Small intestine (tissue), 7 donors: ENCODE measurements at regions not wholly inside any gene's neighbourhood (a gene's known extent, or its start where the extent isn't known, plus 50 kb on each side); places are given as distances from the start of the nearest gene placed in this dataset.

Experiments
- DNase-seq, 2 donors: peaks; one replicate each; pipeline versions ENCODE4 v3.0.0 to v3.0.0-alpha.2; 2013
- FAIRE-seq: peaks from 2 replicates; lab custom pipeline; 2012; peaks lifted over from hg19 to GRCh38; lab: Jason Lieb, UNC
- H3K27ac ChIP-seq, 3 donors: one replicate each; pipeline ENCODE4 v1.5.1; 2013; ENCODE audit warnings: low read length in 2 of 3, mild to moderate bottlenecking in 2 of 3, control low read depth in 1 of 3, inconsistent platforms in 1 of 3, low read depth in 1 of 3, moderate library complexity in 1 of 3
- H3K27me3 ChIP-seq, 3 donors: one replicate each; pipeline ENCODE4 v1.6.1; 2013; ENCODE audit warnings: low read length in 3 of 3, inconsistent platforms in 1 of 3; ENCODE audit not compliant: control insufficient read depth in 3 of 3, insufficient read depth in 3 of 3
- H3K36me3 ChIP-seq, 3 donors: one replicate each; pipeline ENCODE4 v1.6.1; 2013; ENCODE audit warnings: low read length in 3 of 3, inconsistent platforms in 1 of 3, low read depth in 1 of 3, mild to moderate bottlenecking in 1 of 3, moderate library complexity in 1 of 3; ENCODE audit not compliant: control insufficient read depth in 3 of 3, insufficient read depth in 2 of 3
- H3K4me1 ChIP-seq, 3 donors: one replicate each; pipeline ENCODE4 v1.6.1; 2013; ENCODE audit warnings: low read length in 2 of 3, inconsistent platforms in 1 of 3, low read depth in 1 of 3, mild to moderate bottlenecking in 1 of 3, moderate library complexity in 1 of 3; ENCODE audit not compliant: control insufficient read depth in 3 of 3, insufficient read depth in 2 of 3
- H3K4me3 ChIP-seq, 3 donors: one replicate each; pipeline ENCODE4 v1.5.1; 2013; ENCODE audit warnings: low read length in 3 of 3, control low read depth in 1 of 3, inconsistent platforms in 1 of 3, low read depth in 1 of 3, mild to moderate bottlenecking in 1 of 3, moderate library complexity in 1 of 3
- H3K9me3 ChIP-seq, 2 donors: one replicate each; pipeline ENCODE4 v1.6.1; 2013; ENCODE audit warnings: low read depth in 1 of 2, low read length in 1 of 2; ENCODE audit not compliant: control insufficient read depth in 2 of 2, insufficient read depth in 1 of 2
- WGBS, 3 donors: extraction: QIAGEN DNeasy Blood & Tissue Kit; methylation state at CpG; one replicate each; pipeline ENCODE4 v1.1.7; 2013; 5-methylcytosine and 5-hydroxymethylcytosine counted together
- donor health status: healthy with polysubstance abuse.
- donor health status: control.
- donor health status: control.
- donor health status: Bipolar disorder and iron deficiency.
- donor health status: healthy.

GRCh38 chr15:61327019-61327631 lies 98.0 kb upstream of the RORA start:
- no peak for FAIRE-seq
- peak in 1 of 2 donors; percentile 3 for DNase-seq
- no peak overlapping the region for H3K4me3 ChIP-seq
- no peaks in the 10 kb centered on the region for H3K4me1 ChIP-seq
- no peaks in the 10 kb centered on the region for H3K27me3 ChIP-seq
- no peak overlapping the region for H3K27ac ChIP-seq
- H3K36me3 ChIP-seq: no peaks in the 10 kb centered on the region
- H3K9me3 ChIP-seq: no peaks in the 10 kb centered on the region
- WGBS, 3 donors: 49 to 53% (median 52%) methylated on average over 8 of the region's 8 CpGs

DNA sequence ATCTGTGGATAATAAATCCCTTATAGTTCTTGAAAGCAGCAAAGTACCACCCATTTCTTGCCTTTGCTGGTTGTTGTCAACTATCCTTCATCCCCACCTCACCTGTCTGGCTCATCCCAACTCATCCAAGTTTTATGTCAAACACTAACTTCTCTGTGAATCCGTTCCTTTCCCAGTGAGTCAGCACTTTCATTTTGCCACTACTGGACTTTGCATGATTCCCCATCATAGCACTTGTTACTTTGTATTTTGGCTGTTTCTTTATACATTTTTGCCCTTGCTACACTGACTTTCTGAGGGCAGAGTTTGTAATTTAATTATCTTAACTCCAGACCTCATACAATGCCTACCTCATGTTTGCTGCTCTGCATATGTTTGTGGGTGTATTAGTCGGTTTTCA lies 90.8 kb upstream of the RORA start:
- FAIRE-seq (no peak), DNase-seq (no peak)
- no peaks in the 10 kb centered on the region for H3K36me3 ChIP-seq
- WGBS, 3 donors: 57 to 81% (median 72%) methylated on average over 2 of the region's 2 CpGs
- no peaks in the 10 kb centered on the region for H3K4me1 ChIP-seq
- H3K27me3 ChIP-seq: no peaks in the 10 kb centered on the region
- H3K9me3 ChIP-seq: no peaks in the 10 kb centered on the region
- no peak overlapping the region for H3K27ac ChIP-seq
- H3K4me3 ChIP-seq: no peak overlapping the region

- no peak overlapping the region for H3K4me3 ChIP-seq
- WGBS, 3 donors: 63 to 67% (median 67%) methylated on average over 7 of the region's 7 CpGs
- no peaks in the 10 kb centered on the region for H3K27me3 ChIP-seq
- H3K36me3 ChIP-seq: no peaks in the 10 kb centered on the region
- FAIRE-seq (no peak), DNase-seq (no peak)
- no peaks in the 10 kb centered on the region for H3K9me3 ChIP-seq
- H3K27ac ChIP-seq: no peak overlapping the region
- no peaks in the 10 kb centered on the region for H3K4me1 ChIP-seq
Observed at GRCh38 chr15:61318802-61319525, 89.9 kb upstream of the RORA start.

DNA sequence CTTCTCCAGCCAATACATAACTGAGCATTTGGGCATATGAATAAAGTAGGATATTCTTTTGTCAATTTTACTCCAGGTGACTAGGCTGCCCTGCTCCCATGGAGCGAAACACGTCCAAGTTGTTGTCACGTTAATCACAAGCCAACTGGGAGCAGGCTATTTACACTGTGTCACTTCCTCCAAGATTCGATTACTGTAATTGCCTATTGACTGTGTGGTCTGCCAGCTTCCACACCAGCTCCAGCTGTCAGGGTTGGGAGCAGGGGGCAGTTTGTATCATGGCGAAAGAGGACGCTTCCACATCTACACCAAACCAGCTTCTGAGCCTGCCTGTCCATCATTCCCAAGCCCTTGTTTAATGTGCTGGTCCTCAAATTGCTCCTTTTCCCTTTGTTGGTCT lies 89.2 kb upstream of the RORA start:
- Histone ChIP-seq H3K4me1 (no peaks in the 10 kb centered on the region), H3K9me3 (no peaks in the 10 kb centered on the region), H3K4me3 (no peak overlapping the region), H3K27ac (no peak overlapping the region), H3K27me3 (no peaks in the 10 kb centered on the region), H3K36me3 (no peaks in the 10 kb centered on the region)
- FAIRE-seq: no peak
- WGBS, 3 donors: 37 to 63% (median 42%) methylated on average over 6 of the region's 6 CpGs
- no peak for DNase-seq

DNA sequence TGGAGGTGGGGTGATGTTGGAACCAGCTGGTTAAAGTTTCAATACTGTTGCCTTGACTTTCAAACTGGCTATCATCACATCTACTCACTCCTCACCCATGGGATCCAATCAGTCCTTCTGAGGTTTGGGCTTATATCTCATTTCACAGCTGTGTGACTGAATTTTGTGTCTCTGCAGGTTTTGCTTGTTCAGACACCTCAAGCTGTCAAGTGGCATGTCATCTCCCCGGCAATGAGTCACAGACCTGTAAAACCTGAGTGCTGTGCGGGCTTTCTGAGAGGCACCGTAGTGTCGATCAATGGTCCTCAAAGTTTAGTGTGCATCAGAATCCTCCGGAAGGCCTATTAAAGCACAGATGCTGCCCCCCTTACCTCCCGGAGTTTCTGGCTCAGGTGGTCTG lies 86.4 kb upstream of the RORA start:
- FAIRE-seq (no peak), DNase-seq (no peak)
- Histone ChIP-seq H3K27ac (no peak overlapping the region), H3K27me3 (no peaks in the 10 kb centered on the region), H3K36me3 (no peaks in the 10 kb centered on the region), H3K4me3 (no peak overlapping the region), H3K4me1 (no peaks in the 10 kb centered on the region), H3K9me3 (no peaks in the 10 kb centered on the region)
- WGBS, 3 donors: 92 to 94% (median 93%) methylated on average over 6 of the region's 6 CpGs

GRCh38 chr15:61314427-61314826 lies 85.3 kb upstream of the RORA start:
- FAIRE-seq (no peak), DNase-seq (no peak)
- H3K36me3 ChIP-seq: no peaks in the 10 kb centered on the region
- H3K9me3 ChIP-seq: no peaks in the 10 kb centered on the region
- H3K4me3 ChIP-seq: no peak overlapping the region
- H3K4me1 ChIP-seq: no peaks in the 10 kb centered on the region
- H3K27me3 ChIP-seq: no peaks in the 10 kb centered on the region
- H3K27ac ChIP-seq: no peak overlapping the region

DNA sequence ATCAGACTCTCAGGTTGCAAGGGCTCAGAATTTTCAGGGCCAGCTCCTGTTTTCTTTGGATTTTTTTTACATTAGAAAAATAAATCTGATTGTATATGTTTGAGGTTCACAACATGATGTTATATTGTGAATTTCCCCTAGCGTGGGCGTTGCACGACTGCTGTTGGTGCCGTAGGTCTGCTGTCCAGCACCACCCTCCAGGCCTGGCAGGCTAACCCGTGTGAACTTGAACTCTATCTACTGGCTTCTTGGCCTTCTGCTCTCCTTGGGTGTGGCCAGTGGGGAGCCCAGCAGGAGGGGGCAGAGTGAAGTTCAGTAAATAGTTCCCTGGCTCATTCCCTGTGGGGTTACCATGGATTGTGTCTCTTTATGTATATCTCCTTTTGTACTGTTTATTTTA lies 80.5 kb upstream of the RORA start:
- FAIRE-seq (no peak), DNase-seq (no peak)
- Histone ChIP-seq H3K4me3 (no peak overlapping the region), H3K9me3 (no peaks in the 10 kb centered on the region), H3K4me1 (no peaks in the 10 kb centered on the region), H3K36me3 (no peaks in the 10 kb centered on the region), H3K27me3 (no peaks in the 10 kb centered on the region), H3K27ac (no peak overlapping the region)
- WGBS, 3 donors: 71 to 80% (median 76%) methylated on average over 5 of the region's 5 CpGs

- Histone ChIP-seq H3K27me3 (no peaks in the 10 kb centered on the region), H3K27ac (no peak overlapping the region), H3K4me1 (no peaks in the 10 kb centered on the region), H3K36me3 (no peaks in the 10 kb centered on the region), H3K4me3 (no peak overlapping the region), H3K9me3 (no peaks in the 10 kb centered on the region)
- 51 to 65% (median 60%) methylated on average over 7 of the region's 7 CpGs for WGBS, 3 donors
- no peak for DNase-seq
- FAIRE-seq: no peak
Observed at GRCh38 chr15:61309031-61309511, 80.0 kb upstream of the RORA start.
